PFSK-1 (cell line): ENCODE measurements at regions not wholly inside any gene's neighbourhood (a gene's known extent, or its start where the extent isn't known, plus 50 kb on each side); places are given as distances from the start of the nearest gene placed in this dataset.

Experiments
- POLR2AphosphoS5 ChIP-seq: IDR thresholded peaks from 2 replicates; pipeline ENCODE4 v1.6.1; 2012; ENCODE audit warnings: low read depth, mild to moderate bottlenecking, control low read depth, low read length, moderate library complexity
- SIN3A ChIP-seq: IDR thresholded peaks from 2 replicates; pipeline ENCODE4 v1.6.1; 2012; ENCODE audit warnings: mild to moderate bottlenecking, low read length, moderate library complexity, borderline replicate concordance; ENCODE audit not compliant: insufficient read depth
- TF ChIP-seq, protein P1 (sequence below), 2 experiments: IDR thresholded peaks; 2 replicates each; pipeline versions ENCODE4 v1.6.1 to v1.8.0; 2011 to 2012; ENCODE audit warnings: low read depth in 2 of 2, low read length in 2 of 2, control low read depth in 1 of 2, inconsistent platforms in 1 of 2, mild to moderate bottlenecking in 1 of 2, moderate library complexity in 1 of 2; ENCODE audit not compliant: insufficient read depth in 1 of 2

GRCh38 chr1:234943836-234944402 lies 184.7 kb downstream of the TOMM20 start:
- TF ChIP-seq, protein P1, sequence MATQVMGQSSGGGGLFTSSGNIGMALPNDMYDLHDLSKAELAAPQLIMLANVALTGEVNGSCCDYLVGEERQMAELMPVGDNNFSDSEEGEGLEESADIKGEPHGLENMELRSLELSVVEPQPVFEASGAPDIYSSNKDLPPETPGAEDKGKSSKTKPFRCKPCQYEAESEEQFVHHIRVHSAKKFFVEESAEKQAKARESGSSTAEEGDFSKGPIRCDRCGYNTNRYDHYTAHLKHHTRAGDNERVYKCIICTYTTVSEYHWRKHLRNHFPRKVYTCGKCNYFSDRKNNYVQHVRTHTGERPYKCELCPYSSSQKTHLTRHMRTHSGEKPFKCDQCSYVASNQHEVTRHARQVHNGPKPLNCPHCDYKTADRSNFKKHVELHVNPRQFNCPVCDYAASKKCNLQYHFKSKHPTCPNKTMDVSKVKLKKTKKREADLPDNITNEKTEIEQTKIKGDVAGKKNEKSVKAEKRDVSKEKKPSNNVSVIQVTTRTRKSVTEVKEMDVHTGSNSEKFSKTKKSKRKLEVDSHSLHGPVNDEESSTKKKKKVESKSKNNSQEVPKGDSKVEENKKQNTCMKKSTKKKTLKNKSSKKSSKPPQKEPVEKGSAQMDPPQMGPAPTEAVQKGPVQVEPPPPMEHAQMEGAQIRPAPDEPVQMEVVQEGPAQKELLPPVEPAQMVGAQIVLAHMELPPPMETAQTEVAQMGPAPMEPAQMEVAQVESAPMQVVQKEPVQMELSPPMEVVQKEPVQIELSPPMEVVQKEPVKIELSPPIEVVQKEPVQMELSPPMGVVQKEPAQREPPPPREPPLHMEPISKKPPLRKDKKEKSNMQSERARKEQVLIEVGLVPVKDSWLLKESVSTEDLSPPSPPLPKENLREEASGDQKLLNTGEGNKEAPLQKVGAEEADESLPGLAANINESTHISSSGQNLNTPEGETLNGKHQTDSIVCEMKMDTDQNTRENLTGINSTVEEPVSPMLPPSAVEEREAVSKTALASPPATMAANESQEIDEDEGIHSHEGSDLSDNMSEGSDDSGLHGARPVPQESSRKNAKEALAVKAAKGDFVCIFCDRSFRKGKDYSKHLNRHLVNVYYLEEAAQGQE (IDR thresholded peaks at IDR 0.05; ENCODE audit: insufficient read depth in 1 of 2, low read depth in 2 of 2, low read length in 2 of 2) = no peak
- TF ChIP-seq SIN3A (no peak), POLR2AphosphoS5 (no peak)
